ENCODE measurements at regions not wholly inside any gene's neighbourhood (a gene's known extent, or its start where the extent isn't known, plus 50 kb on each side); places are given as distances from the start of the nearest gene placed in this dataset.

DNA sequence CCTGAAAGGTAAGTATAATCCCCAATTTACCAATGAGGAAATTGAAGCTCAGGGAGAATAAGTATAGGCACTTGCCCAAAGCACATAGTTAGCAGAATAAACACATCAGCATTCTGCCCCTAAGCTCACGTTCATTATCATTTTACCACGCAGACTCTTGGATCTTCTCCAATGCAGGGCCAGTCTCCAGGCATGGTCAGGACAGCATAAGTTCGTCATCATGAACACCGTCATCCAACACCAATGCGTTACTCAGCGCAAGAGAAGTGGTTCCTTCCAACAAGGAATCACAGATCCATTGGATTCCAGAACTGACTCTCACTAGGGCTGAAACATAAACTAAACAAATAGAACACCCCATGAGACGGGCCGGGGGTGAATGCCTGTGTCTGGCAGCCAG, 86.5 kb upstream of the GPM6B start:
- Histone ChIP-seq H3K36me3 (ENCODE audit: control insufficient read depth in 4 of 4, insufficient read depth in 3 of 4, low read depth in 1 of 4, low read length in 3 of 4) (no peaks in the 10 kb centered on the region), H3K9ac (ENCODE audit: low read depth in 1 of 2, low read length in 2 of 2) (no peak overlapping the region), H3K27ac (ENCODE audit: low read depth in 1 of 2, low read length in 2 of 2) (no peak overlapping the region), H3K27me3 (ENCODE audit: control insufficient read depth in 4 of 4, insufficient read depth in 4 of 4, low read length in 3 of 4) (peaks cover 0 to 3% (median 0%) of the 10 kb centered on the region in 4 donors), H3K9me3 (ENCODE audit: control insufficient read depth in 4 of 4, low read length in 3 of 4) (no peaks in the 10 kb centered on the region), H3K4me1 (ENCODE audit: control insufficient read depth in 4 of 4, insufficient read depth in 4 of 4, low read length in 3 of 4) (no peaks in the 10 kb centered on the region), H3K4me3 (ENCODE audit: low read depth in 1 of 3, low read length in 3 of 3) (no peak overlapping the region)
- 78% methylated on average over 8 of the region's 8 CpGs for WGBS
- TF ChIP-seq RAD21 (IDR thresholded peaks at IDR 0.05): no peak
- no peak for DNase-seq (ENCODE audit: low spot score)

DNA sequence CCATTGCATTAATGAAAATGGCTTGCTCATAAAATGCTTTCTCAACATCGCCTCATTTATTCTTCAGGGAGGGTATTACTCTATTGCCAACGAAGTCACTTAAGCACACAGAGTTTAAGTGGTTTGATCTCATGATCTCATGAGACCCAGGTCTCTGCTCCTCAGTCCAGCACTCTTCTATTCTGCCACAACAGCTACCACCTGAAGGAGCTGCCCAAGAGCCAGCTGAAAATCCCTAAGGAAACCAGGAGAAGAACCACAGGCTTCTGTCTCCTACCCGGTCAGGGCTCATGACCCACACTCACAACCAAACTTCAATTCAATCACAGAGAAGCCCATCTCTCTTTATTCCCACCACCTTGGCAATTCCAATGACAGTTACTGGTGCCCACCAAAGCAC, 85.5 kb upstream of the GPM6B start:
- H3K9me3 ChIP-seq (ENCODE audit: control insufficient read depth in 4 of 4, low read length in 3 of 4): no peaks in the 10 kb centered on the region
- WGBS: 80% methylated on average over 3 of the region's 3 CpGs
- no peak overlapping the region for H3K27ac ChIP-seq (ENCODE audit: low read depth in 1 of 2, low read length in 2 of 2)
- H3K36me3 ChIP-seq (ENCODE audit: control insufficient read depth in 4 of 4, insufficient read depth in 3 of 4, low read depth in 1 of 4, low read length in 3 of 4): no peaks in the 10 kb centered on the region
- TF ChIP-seq FOXA1 (IDR thresholded peaks at IDR 0.05) (no peak), NR2F2 (IDR thresholded peaks at IDR 0.05) (no peak), RXRA (IDR thresholded peaks at IDR 0.05) (no peak), EGR1 (IDR thresholded peaks at IDR 0.05; ENCODE audit: low read depth in 2 of 2) (no peak), TAF1 (conservative IDR thresholded peaks at IDR 0.05) (no peak), JUND (IDR thresholded peaks at IDR 0.05) (no peak), YY1 (IDR thresholded peaks at IDR 0.05) (no peak), HNF4G (IDR thresholded peaks at IDR 0.05) (no peak), FOXA2 (IDR thresholded peaks at IDR 0.05) (no peak), HNF4A (conservative IDR thresholded peaks at IDR 0.05) (no peak), SP1 (IDR thresholded peaks at IDR 0.05) (no peak), RAD21 (IDR thresholded peaks at IDR 0.05) (no peak), GABPA (IDR thresholded peaks at IDR 0.05 in 1 of 2, conservative IDR thresholded peaks at IDR 0.05 in 1 of 2) (no peak)
- TF ChIP-seq, protein P1, sequence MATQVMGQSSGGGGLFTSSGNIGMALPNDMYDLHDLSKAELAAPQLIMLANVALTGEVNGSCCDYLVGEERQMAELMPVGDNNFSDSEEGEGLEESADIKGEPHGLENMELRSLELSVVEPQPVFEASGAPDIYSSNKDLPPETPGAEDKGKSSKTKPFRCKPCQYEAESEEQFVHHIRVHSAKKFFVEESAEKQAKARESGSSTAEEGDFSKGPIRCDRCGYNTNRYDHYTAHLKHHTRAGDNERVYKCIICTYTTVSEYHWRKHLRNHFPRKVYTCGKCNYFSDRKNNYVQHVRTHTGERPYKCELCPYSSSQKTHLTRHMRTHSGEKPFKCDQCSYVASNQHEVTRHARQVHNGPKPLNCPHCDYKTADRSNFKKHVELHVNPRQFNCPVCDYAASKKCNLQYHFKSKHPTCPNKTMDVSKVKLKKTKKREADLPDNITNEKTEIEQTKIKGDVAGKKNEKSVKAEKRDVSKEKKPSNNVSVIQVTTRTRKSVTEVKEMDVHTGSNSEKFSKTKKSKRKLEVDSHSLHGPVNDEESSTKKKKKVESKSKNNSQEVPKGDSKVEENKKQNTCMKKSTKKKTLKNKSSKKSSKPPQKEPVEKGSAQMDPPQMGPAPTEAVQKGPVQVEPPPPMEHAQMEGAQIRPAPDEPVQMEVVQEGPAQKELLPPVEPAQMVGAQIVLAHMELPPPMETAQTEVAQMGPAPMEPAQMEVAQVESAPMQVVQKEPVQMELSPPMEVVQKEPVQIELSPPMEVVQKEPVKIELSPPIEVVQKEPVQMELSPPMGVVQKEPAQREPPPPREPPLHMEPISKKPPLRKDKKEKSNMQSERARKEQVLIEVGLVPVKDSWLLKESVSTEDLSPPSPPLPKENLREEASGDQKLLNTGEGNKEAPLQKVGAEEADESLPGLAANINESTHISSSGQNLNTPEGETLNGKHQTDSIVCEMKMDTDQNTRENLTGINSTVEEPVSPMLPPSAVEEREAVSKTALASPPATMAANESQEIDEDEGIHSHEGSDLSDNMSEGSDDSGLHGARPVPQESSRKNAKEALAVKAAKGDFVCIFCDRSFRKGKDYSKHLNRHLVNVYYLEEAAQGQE (IDR thresholded peaks at IDR 0.05): no peak
- TF ChIP-seq, protein P2, sequence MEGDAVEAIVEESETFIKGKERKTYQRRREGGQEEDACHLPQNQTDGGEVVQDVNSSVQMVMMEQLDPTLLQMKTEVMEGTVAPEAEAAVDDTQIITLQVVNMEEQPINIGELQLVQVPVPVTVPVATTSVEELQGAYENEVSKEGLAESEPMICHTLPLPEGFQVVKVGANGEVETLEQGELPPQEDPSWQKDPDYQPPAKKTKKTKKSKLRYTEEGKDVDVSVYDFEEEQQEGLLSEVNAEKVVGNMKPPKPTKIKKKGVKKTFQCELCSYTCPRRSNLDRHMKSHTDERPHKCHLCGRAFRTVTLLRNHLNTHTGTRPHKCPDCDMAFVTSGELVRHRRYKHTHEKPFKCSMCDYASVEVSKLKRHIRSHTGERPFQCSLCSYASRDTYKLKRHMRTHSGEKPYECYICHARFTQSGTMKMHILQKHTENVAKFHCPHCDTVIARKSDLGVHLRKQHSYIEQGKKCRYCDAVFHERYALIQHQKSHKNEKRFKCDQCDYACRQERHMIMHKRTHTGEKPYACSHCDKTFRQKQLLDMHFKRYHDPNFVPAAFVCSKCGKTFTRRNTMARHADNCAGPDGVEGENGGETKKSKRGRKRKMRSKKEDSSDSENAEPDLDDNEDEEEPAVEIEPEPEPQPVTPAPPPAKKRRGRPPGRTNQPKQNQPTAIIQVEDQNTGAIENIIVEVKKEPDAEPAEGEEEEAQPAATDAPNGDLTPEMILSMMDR (IDR thresholded peaks at IDR 0.05; ENCODE audit: low read depth, low read length, missing input control): no peak
- TF ChIP-seq, protein P3, sequence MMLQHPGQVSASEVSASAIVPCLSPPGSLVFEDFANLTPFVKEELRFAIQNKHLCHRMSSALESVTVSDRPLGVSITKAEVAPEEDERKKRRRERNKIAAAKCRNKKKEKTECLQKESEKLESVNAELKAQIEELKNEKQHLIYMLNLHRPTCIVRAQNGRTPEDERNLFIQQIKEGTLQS (IDR thresholded peaks at IDR 0.05): no peak
- TF ChIP-seq, protein P4, sequence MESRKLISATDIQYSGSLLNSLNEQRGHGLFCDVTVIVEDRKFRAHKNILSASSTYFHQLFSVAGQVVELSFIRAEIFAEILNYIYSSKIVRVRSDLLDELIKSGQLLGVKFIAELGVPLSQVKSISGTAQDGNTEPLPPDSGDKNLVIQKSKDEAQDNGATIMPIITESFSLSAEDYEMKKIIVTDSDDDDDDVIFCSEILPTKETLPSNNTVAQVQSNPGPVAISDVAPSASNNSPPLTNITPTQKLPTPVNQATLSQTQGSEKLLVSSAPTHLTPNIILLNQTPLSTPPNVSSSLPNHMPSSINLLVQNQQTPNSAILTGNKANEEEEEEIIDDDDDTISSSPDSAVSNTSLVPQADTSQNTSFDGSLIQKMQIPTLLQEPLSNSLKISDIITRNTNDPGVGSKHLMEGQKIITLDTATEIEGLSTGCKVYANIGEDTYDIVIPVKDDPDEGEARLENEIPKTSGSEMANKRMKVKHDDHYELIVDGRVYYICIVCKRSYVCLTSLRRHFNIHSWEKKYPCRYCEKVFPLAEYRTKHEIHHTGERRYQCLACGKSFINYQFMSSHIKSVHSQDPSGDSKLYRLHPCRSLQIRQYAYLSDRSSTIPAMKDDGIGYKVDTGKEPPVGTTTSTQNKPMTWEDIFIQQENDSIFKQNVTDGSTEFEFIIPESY (IDR thresholded peaks at IDR 0.05): no peak
- TF ChIP-seq, protein P5, sequence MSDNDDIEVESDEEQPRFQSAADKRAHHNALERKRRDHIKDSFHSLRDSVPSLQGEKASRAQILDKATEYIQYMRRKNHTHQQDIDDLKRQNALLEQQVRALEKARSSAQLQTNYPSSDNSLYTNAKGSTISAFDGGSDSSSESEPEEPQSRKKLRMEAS (IDR thresholded peaks at IDR 0.05): no peak
- DNase-seq (ENCODE audit: low spot score): no peak
- H3K4me3 ChIP-seq (ENCODE audit: low read depth in 1 of 3, low read length in 3 of 3): no peak overlapping the region
- no peak overlapping the region for H3K9ac ChIP-seq (ENCODE audit: low read depth in 1 of 2, low read length in 2 of 2)
- H3K27me3 ChIP-seq (ENCODE audit: control insufficient read depth in 4 of 4, insufficient read depth in 4 of 4, low read length in 3 of 4): peaks cover 0 to 3% (median 0%) of the 10 kb centered on the region in 4 donors
- H3K4me1 ChIP-seq (ENCODE audit: control insufficient read depth in 4 of 4, insufficient read depth in 4 of 4, low read length in 3 of 4): no peaks in the 10 kb centered on the region

Data from liver (tissue), 8 donors.